NCI-H2196 treated with DMSO at 0.1 percent for 48 hours (cell line): ENCODE measurements at regions not wholly inside any gene's neighbourhood (a gene's known extent, or its start where the extent isn't known, plus 50 kb on each side); places are given as distances from the start of the nearest gene placed in this dataset.
"Not testable (repeated sequence)": the region's sequence is repeated elsewhere in the genome, so short reads cannot be mapped to it uniquely, and the experiment has no call there.

Experiments
- DNase-seq: peaks from one replicate; lab custom pipeline; 2025; ENCODE audit not compliant: unreplicated experiment; lab: John Stamatoyannopoulos, UW

GRCh38 chr7:4436936-4437335 is 245.2 kb upstream of the FOXK1 start:
- DNase-seq, result no peak

DNA sequence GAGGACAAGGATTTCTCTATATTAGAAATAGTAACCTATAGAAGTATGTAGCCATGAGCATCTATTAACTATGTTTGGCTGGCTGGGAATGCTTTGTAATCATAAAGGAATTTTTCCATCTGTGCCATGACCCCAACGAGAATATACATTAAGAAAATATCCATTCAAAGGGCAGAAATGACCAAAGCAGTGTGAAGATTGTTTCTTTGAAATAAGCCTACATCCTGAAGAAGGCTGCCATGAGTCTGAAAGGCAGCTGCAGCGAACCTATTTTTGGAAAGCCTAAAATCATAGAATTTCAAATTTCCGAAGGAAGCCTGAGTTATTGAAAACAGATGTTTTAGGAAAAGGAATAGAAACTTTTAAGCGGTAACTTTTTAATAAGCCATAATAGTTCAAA is 244.2 kb upstream of the FOXK1 start:
- DNase-seq, result no peak

GRCh38 chr7:4438723-4439245 is 243.3 kb upstream of the FOXK1 start:
- DNase-seq, result no peak

DNA sequence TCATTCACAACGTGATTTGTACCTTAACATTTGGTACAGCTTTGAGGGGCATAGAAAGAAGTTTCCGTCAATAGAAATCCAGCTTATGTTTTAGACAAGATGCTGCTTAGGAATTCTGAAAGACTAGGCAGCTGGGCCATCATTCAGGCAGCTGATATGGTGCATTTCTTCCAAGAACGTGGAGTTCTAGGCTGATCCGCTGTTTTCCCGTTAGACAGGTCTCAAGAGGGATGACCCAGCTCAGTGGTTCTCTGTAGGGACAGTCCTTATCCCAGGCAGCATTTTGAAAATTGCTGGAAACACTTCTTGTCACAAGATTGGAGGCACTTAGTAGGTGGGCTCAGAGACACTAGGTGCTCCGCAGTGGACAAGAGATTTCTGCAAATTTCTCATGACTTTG is 242.7 kb upstream of the FOXK1 start:
- no peak for DNase-seq

GRCh38 chr7:4444106-4444505 is 238.0 kb upstream of the FOXK1 start:
- no peak for DNase-seq

DNA sequence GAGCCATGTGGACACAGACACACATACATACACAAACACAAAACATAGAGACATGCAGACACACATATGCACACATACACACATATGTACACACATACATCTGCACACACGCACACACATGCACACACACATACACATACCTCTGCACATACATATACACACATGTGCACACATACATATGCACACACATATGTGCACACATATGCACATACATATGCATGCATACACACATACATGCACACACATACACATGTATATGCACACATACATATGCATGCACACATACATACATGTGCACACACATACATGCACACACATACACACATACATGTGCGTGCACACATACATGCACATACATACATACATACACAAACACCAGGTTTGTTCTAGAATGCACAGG is 236.3 kb upstream of the FOXK1 start:
- DNase-seq, result no peak

DNA sequence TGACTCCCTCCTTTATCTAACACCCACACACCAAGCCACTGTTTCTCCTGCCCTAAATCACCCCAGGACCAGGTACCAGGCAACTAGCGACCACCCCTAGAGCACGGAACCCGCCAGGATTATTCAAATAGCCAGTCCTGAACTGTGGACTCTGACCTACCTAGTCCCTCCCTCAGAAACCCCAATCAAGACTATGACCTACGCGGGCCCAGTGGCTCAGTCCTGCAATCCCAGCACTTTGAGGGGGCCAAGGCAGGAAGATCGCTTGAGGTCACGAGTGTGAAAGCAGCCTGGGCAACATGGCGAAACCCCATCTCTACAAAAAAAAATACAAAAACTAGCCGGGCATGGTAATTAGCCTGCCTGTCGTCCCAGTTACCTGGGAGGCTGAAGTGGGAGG is 232.8 kb upstream of the FOXK1 start:
- DNase-seq, result no peak

GRCh38 chr7:4450483-4450882 is 231.6 kb upstream of the FOXK1 start:
- no peak for DNase-seq

DNA sequence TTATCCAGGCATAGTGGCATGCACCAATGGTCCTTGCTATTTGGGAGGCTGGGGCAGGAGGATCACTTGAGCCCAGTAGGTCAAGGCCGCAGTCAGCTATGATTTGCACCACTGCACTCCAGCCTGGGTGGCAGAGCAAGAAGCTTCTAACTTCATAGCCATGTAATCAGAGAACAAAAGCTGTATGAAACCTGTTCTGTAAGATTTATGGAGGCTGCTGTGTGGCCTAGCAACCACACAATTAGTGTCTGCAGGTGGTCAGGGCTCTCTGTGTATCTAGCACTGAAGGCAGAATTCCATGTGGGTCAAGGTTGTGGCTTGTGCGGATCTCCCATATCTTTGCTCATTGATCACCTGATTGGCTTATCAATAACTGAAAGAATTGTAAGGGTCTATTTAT is 221.5 kb upstream of the FOXK1 start:
- no peak for DNase-seq

GRCh38 chr7:4461531-4461930 is 220.6 kb upstream of the FOXK1 start:
- DNase-seq, result no peak

DNA sequence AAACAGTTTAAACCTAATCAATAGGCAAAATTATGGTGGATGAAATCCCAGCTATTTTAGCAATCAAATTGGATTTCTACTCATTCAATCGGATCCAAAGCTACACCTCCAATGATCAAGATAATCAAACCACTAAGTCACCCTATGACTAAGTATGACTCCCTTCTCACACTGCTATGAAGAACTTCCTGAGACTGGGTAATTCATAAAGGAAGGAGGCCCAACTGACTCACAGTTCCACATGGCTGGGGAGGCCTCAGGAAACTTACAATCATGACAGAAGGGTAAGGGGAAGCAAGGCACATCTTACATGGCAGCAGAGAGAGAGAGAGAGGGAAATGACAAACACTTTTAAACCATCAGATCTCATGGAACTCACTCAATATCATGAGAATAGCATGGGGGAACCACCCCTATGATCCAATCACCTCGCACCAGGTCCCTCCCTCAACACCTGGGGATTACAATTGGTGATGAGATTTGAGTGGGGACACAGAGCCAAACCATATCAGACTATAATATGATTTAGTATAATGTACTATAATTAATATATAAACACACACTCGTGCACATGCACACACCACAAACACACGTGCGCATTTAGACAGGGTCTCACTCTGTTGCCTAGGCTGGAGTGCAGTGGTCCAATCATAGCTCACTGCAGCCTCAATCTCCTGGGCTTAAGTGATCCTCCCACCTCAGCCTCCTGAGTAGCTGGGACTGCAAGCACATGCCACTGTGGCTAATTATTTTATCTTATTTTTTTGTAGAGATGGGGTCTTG is 213.6 kb upstream of the FOXK1 start:
- DNase-seq, result no peak

GRCh38 chr7:4470246-4470645 is 211.8 kb upstream of the FOXK1 start:
- no peak for DNase-seq

DNA sequence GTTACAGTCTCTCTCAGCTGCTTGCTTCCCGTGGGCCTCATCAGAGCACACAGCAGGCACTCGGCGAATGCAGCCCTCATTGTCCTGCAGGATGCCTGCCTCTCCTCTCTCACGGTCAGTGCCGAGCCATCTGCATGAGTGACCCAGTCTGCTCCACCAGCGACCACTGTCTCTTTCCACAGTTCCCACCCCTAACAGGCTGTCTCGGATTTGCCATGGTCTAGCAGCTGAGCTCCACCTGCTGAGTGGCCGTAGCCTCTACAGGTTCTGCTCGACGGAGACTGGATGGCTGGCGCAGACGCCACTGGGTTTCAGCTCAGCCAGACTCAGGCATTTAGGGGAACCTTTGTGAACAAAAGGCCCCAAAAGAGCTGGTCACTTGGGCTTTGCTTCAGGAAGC is 209.4 kb upstream of the FOXK1 start:
- no peak for DNase-seq

GRCh38 chr7:4479367-4480039 is 202.6 kb upstream of the FOXK1 start:
- DNase-seq, result peak; percentile 21

- not testable (repeated sequence) for DNase-seq
Measured at GRCh38 chr7:4480131-4480530, 202.0 kb upstream of the FOXK1 start.

GRCh38 chr7:4483851-4484250 is 198.2 kb upstream of the FOXK1 start:
- no peak for DNase-seq

DNA sequence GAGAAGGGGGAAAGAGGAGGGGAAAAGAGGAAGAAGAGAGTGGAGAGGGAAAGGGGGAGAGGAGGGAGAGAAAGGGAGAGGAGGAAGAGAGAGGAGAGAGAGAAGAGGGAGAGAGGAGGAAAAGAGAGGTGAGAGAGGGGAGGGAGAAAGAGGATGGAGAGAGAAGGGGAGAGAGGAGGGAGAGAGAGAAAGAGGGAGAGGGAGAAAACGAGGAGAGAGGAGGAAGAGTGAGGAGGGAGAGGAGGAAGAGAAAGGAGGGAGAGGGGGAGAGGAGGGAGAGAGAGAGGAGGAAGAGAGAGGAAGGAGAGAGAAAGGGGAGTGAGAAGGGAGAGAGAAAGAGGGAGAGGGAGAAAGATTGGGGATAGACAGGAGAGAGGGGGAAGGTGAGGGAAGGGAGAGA is 197.6 kb upstream of the FOXK1 start:
- no peak for DNase-seq

DNA sequence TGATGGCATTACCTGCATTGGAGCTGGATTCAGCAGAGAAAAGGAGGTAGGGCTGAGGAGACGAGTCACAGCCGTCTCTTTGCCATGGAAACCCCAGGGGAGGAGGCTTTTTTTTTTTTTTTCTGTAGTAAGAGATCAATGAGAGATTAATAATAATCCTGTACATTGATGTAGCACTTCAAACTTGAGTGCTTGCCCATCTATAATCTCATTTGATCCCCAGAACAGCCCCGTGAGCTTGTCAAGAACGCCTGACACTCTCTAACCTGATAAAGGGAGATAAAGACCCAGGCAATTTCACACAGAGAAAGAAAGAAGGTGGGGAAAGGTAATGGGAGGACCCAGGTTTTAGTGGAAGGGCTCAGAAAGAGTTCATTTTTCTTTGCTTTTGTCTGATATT is 195.2 kb upstream of the FOXK1 start:
- no peak for DNase-seq

- not testable (repeated sequence) for DNase-seq
Measured at GRCh38 chr7:4496911-4497310, 185.2 kb upstream of the FOXK1 start.

GRCh38 chr7:4500812-4501211 is 181.3 kb upstream of the FOXK1 start:
- no peak for DNase-seq

DNA sequence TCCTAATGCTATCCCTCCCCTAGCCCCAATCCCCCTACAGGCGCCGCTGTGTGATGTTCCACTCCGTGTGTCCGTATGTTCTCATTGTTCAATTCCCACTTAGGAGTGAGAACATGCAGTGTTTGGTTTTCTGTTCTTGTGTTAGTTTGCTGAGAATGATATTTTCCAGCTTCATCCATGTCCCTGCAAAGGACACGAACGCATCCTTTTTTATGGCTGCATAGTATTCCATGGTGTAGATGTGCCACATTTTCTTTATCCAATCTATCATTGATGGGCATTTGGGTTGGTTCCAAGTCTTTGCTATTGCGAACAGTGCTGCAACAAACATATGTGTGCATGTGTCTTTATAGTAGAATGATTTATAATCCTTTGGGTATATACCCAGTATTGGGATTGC is 174.2 kb upstream of the FOXK1 start:
- not testable (repeated sequence) for DNase-seq

- no peak for DNase-seq
Measured at GRCh38 chr7:4513450-4513849, 168.6 kb upstream of the FOXK1 start.
